ENCODE measurements at regions not wholly inside any gene's neighbourhood (a gene's known extent, or its start where the extent isn't known, plus 50 kb on each side); places are given as distances from the start of the nearest gene placed in this dataset.

- no peak for TF ChIP-seq EP300 (IDR thresholded peaks at IDR 0.05; ENCODE audit: borderline replicate concordance)
- no peak for TF ChIP-seq RAD21 (IDR thresholded peaks at IDR 0.05; ENCODE audit: low read depth)
Observed at GRCh38 chr7:81245353-81245752, 326.5 kb upstream of the SEMA3C start.

All from Ishikawa (cell line).